Heart left ventricle (tissue), 13 donors: ENCODE measurements at regions not wholly inside any gene's neighbourhood (a gene's known extent, or its start where the extent isn't known, plus 50 kb on each side); places are given as distances from the start of the nearest gene placed in this dataset.

Experiments used
- CTCF ChIP-seq, 12 donors: fragments of 200-600 bp; sonication (generic) in 4 of 12; IDR thresholded peaks; one replicate each; pipeline versions ENCODE4 v1.5.0 to v1.8.0; 2018 to 2022; ENCODE audit warnings: antibody characterized with exemption in 12 of 12, mild to moderate bottlenecking in 5 of 12
- POLR2A ChIP-seq, 2 donors: fragments of 450-650 bp; IDR thresholded peaks; one replicate each; pipeline ENCODE4 v1.6.1; 2017; ENCODE audit warnings: antibody characterized with exemption in 2 of 2, mild to moderate bottlenecking in 2 of 2, moderate library complexity in 2 of 2
- donor health status: ischemic (EF 13 %, LVEDD 7.1; RV severe dilation, severe dysfunction).
- donor health status: DM: no; HTN: yes; CAD: no.
- donor health status: DM: no; HTN: no; CAD: no.
- donor health status: ischemic (EF 25% LVEDD 6.9; RV normal size, moderate dysfunction).
- donor health status: ischemic (EF 25% LVEDD 5.7; RV mildly dilated, moderate dysfunction).
- donor health status: ischemic (EF 35%, LVEDD 5.7; RV mildly dilated, moderate dysfunction).
- donor health status: nonischemic (EF 11% LVEDD 7.7; RV severe dilation, severe dysfunction).
- donor health status: DM: yes; HTN: yes; CAD: no.
- donor health status: PGD.
- donor health status: ischemic (EF 29% LVEDD 5.4; RV normal size, mild dysfunction).
- donor health status: nonischemic (EF 23%, LVEDD 6.1; RV moderate dilation, normal function).

DNA sequence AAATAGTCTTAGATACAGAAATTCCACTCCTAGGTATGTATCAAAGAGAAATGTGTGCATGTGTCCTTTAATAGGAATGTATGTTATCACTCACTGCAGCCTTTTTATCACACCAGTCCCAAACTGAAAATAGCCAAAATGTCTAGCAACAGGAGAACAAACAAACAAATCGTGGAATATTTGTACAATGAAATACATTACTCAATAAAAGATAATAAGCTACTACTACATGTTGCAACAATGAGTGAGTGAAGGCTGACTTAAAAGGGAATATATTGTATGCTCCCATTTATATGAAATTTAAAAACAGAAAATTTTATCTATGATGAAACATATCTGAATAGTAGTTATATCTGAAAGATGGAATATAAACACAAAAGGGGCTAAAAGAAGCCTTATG is 212.1 kb upstream of the PLD5 start:
- TF ChIP-seq POLR2A (IDR thresholded peaks at IDR 0.05), result no peak
- no peak for TF ChIP-seq CTCF (IDR thresholded peaks at IDR 0.05)
